ENCODE measurements at regions not wholly inside any gene's neighbourhood (a gene's known extent, or its start where the extent isn't known, plus 50 kb on each side); places are given as distances from the start of the nearest gene placed in this dataset.

- TF ChIP-seq, protein P1, sequence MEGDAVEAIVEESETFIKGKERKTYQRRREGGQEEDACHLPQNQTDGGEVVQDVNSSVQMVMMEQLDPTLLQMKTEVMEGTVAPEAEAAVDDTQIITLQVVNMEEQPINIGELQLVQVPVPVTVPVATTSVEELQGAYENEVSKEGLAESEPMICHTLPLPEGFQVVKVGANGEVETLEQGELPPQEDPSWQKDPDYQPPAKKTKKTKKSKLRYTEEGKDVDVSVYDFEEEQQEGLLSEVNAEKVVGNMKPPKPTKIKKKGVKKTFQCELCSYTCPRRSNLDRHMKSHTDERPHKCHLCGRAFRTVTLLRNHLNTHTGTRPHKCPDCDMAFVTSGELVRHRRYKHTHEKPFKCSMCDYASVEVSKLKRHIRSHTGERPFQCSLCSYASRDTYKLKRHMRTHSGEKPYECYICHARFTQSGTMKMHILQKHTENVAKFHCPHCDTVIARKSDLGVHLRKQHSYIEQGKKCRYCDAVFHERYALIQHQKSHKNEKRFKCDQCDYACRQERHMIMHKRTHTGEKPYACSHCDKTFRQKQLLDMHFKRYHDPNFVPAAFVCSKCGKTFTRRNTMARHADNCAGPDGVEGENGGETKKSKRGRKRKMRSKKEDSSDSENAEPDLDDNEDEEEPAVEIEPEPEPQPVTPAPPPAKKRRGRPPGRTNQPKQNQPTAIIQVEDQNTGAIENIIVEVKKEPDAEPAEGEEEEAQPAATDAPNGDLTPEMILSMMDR (IDR thresholded peaks at IDR 0.05; ENCODE audit: unreplicated experiment): no peak
- Mint-ChIP-seq H3K4me3 (ENCODE audit: unreplicated experiment) (no peak overlapping the region), H3K36me3 (ENCODE audit: low read depth, unreplicated experiment) (no peaks in the 10 kb centered on the region), H3K9me3 (ENCODE audit: unreplicated experiment) (no peaks in the 10 kb centered on the region), H3K27me3 (ENCODE audit: unreplicated experiment) (peaks cover 1% of the 10 kb centered on the region), H3K4me1 (ENCODE audit: unreplicated experiment) (peaks cover 10% of the 10 kb centered on the region), H3K27ac (ENCODE audit: unreplicated experiment) (no peak overlapping the region)
- no peak for DNase-seq (ENCODE audit: low spot score)
Measured at GRCh38 chr7:27312820-27313219, 70.2 kb downstream of the EVX1 start.

DNA sequence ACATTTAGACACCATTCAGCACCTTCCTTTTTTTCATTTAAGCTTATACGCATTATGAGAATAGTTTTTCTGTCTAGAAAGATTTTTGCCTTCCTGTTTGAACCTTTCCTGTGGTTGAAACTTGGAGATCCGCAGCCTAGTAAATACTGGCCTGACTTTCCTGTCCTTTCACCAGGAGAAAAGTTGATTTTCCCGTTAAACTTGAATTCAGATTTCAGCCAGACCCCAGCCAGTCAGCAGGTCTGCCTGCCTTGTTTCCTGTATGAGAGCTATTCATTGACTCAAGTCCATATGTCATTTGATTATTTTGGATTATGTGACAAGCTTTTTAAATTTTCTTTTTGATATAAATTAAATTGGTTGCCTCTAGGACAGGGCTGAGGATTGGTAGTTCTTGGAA lies 71.5 kb downstream of the EVX1 start:
- Mint-ChIP-seq H3K27ac (ENCODE audit: unreplicated experiment) (peak overlapping the region; percentile 82), H3K4me3 (ENCODE audit: unreplicated experiment) (no peak overlapping the region), H3K4me1 (ENCODE audit: unreplicated experiment) (peaks cover 10% of the 10 kb centered on the region), H3K27me3 (ENCODE audit: unreplicated experiment) (peaks cover 1% of the 10 kb centered on the region), H3K36me3 (ENCODE audit: low read depth, unreplicated experiment) (peaks cover 4% of the 10 kb centered on the region), H3K9me3 (ENCODE audit: unreplicated experiment) (peaks cover 2% of the 10 kb centered on the region)
- TF ChIP-seq, protein P1 (IDR thresholded peaks at IDR 0.05; ENCODE audit: unreplicated experiment): no peak
- DNase-seq (ENCODE audit: low spot score): no peak

- H3K9me3 Mint-ChIP-seq (ENCODE audit: unreplicated experiment): peaks cover 5% of the 10 kb centered on the region
- peaks cover 10% of the 10 kb centered on the region for H3K4me1 Mint-ChIP-seq (ENCODE audit: unreplicated experiment)
- H3K27ac Mint-ChIP-seq (ENCODE audit: unreplicated experiment): no peak overlapping the region
- peaks cover 1% of the 10 kb centered on the region for H3K27me3 Mint-ChIP-seq (ENCODE audit: unreplicated experiment)
- TF ChIP-seq, protein P1 (IDR thresholded peaks at IDR 0.05; ENCODE audit: unreplicated experiment): no peak
- DNase-seq (ENCODE audit: low spot score): no peak
- no peak overlapping the region for H3K4me3 Mint-ChIP-seq (ENCODE audit: unreplicated experiment)
- H3K36me3 Mint-ChIP-seq (ENCODE audit: low read depth, unreplicated experiment): peaks cover 4% of the 10 kb centered on the region
Measured at GRCh38 chr7:27315066-27315465, 72.5 kb downstream of the EVX1 start.

DNA sequence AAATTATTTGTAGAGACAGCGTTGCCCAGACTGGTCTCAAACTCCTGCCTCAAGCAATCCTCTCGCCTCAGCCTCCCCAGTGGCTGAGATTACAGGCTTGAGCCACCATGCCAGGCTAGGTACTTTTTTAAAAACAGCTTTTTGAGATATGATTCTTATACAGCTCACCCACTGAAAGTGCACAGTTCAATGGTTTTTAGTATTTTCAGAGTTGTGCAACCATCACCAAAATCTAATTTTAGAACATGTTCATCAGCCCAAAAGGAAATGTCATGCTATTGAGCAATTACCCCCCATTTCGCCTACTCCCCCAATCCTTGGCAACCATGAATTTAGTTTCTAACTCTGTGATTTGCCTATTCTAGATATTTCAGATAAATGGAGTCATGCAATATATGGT lies 73.7 kb downstream of the EVX1 start:
- Mint-ChIP-seq H3K36me3 (ENCODE audit: low read depth, unreplicated experiment) (peaks cover 4% of the 10 kb centered on the region), H3K9me3 (ENCODE audit: unreplicated experiment) (peaks cover 5% of the 10 kb centered on the region), H3K27ac (ENCODE audit: unreplicated experiment) (no peak overlapping the region), H3K4me3 (ENCODE audit: unreplicated experiment) (no peak overlapping the region), H3K4me1 (ENCODE audit: unreplicated experiment) (peaks cover 10% of the 10 kb centered on the region), H3K27me3 (ENCODE audit: unreplicated experiment) (peaks cover 1% of the 10 kb centered on the region)
- DNase-seq (ENCODE audit: low spot score): no peak
- TF ChIP-seq, protein P1 (IDR thresholded peaks at IDR 0.05; ENCODE audit: unreplicated experiment): no peak

DNA sequence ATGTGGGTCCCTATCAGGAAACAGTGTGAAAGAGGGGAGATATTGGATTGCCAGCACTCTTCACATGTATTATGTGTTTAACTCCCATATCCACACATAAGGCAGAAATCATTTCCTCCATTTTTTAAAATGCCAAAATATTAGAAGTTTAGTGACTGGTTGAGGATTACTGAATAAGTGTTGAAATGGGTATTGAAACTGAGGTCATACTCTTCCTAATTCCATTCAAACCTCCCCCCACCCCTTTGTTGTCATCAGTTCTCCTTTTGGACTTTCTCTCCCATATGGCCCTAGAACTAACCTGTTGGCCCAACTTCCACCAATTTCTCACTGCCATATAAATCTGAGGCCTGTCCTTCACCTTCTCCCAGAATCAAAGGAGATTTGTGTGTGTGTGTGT lies 81.6 kb downstream of the EVX1 start:
- Mint-ChIP-seq H3K27ac (ENCODE audit: unreplicated experiment) (no peak overlapping the region), H3K4me1 (ENCODE audit: unreplicated experiment) (no peaks in the 10 kb centered on the region), H3K36me3 (ENCODE audit: low read depth, unreplicated experiment) (no peaks in the 10 kb centered on the region), H3K9me3 (ENCODE audit: unreplicated experiment) (peaks cover 2% of the 10 kb centered on the region), H3K4me3 (ENCODE audit: unreplicated experiment) (no peak overlapping the region), H3K27me3 (ENCODE audit: unreplicated experiment) (peaks cover 3% of the 10 kb centered on the region)
- TF ChIP-seq, protein P1 (IDR thresholded peaks at IDR 0.05; ENCODE audit: unreplicated experiment): no peak
- no peak for DNase-seq (ENCODE audit: low spot score)
